ENCODE measurements at regions not wholly inside any gene's neighbourhood (a gene's known extent, or its start where the extent isn't known, plus 50 kb on each side); places are given as distances from the start of the nearest gene placed in this dataset.

DNA sequence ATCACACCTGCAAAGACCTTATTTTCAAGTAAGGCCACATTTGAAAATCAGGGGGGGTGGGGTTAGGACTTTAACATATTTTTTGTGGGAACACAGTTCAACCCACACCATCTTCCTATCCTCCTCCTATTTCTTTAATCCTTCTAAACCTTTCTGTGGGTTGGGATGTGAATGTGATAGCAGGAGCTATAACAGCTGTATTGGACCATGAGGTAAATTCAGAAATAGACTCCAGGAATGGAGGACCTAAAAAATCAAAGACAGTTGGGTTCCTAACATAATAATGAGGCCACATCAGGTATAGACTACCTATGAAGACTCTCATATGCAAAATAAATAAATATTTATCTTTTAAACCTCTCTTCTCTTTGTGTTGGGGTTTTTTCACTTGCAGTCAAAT is 451.4 kb downstream of the XYLT1 start:
- TF ChIP-seq, protein P1, sequence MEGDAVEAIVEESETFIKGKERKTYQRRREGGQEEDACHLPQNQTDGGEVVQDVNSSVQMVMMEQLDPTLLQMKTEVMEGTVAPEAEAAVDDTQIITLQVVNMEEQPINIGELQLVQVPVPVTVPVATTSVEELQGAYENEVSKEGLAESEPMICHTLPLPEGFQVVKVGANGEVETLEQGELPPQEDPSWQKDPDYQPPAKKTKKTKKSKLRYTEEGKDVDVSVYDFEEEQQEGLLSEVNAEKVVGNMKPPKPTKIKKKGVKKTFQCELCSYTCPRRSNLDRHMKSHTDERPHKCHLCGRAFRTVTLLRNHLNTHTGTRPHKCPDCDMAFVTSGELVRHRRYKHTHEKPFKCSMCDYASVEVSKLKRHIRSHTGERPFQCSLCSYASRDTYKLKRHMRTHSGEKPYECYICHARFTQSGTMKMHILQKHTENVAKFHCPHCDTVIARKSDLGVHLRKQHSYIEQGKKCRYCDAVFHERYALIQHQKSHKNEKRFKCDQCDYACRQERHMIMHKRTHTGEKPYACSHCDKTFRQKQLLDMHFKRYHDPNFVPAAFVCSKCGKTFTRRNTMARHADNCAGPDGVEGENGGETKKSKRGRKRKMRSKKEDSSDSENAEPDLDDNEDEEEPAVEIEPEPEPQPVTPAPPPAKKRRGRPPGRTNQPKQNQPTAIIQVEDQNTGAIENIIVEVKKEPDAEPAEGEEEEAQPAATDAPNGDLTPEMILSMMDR (conservative IDR thresholded peaks at IDR 0.05), result no peak
- no peak for TF ChIP-seq ZFX (IDR thresholded peaks at IDR 0.05)

Measured in C4-2B (cell line).